Umbilical cord (tissue), 1 donor: ENCODE measurements at regions not wholly inside any gene's neighbourhood (a gene's known extent, or its start where the extent isn't known, plus 50 kb on each side); places are given as distances from the start of the nearest gene placed in this dataset.

Source experiments
- DNase-seq: peaks from one replicate; pipeline ENCODE4 v3.0.0-alpha.2; 2015; ENCODE audit warnings: low spot score

GRCh38 chr20:30007496-30007895 lies 1250.0 kb upstream of the DEFB115 start:
- DNase-seq: peak; percentile 9
